ENCODE measurements at regions not wholly inside any gene's neighbourhood (a gene's known extent, or its start where the extent isn't known, plus 50 kb on each side); places are given as distances from the start of the nearest gene placed in this dataset.

- no peaks in the 10 kb centered on the region for H3K4me1 Mint-ChIP-seq
- H3K27me3 ChIP-seq (replicated peaks in 1 of 4; ENCODE audit: control extremely low read depth in 1 of 4, control insufficient read depth in 3 of 4, insufficient read depth in 4 of 4, low read length in 3 of 4): no peaks in the 10 kb centered on the region
- H2AFZ ChIP-seq (ENCODE audit: insufficient read depth, low read depth, low read length, poor library complexity, severe bottlenecking): no peak overlapping the region
- H3K27ac Mint-ChIP-seq: no peak overlapping the region
- H3K9ac ChIP-seq (ENCODE audit: low read length): no peak overlapping the region
- POLR2A ChIA-PET: no interaction called here
- H3K9me3 ChIP-seq (ENCODE audit: control extremely low read depth in 1 of 3, control insufficient read depth in 2 of 3, insufficient read depth in 1 of 3, low read length in 2 of 3): peaks cover 0 to 3% (median 2%) of the 10 kb centered on the region in 3 donors
- no peak for DNase-seq
- CTCF ChIA-PET: no interaction called here
- no peaks in the 10 kb centered on the region for H3K4me1 ChIP-seq (ENCODE audit: control insufficient read depth in 2 of 2, insufficient read depth in 2 of 2, low read length in 2 of 2)
- H3K4me3 ChIP-seq (ENCODE audit: control extremely low read depth in 1 of 5, extremely low read depth in 1 of 5, insufficient read depth in 1 of 5, low read depth in 2 of 5, low read length in 4 of 5): no peak overlapping the region
- H3K36me3 ChIP-seq (replicated peaks in 1 of 2; ENCODE audit: control extremely low read depth in 1 of 2, control insufficient read depth in 1 of 2, extremely low read depth in 1 of 2, insufficient read depth in 2 of 2, low read length in 1 of 2): no peaks in the 10 kb centered on the region
- H4K20me1 ChIP-seq (ENCODE audit: control insufficient read depth, insufficient read depth, low read length, poor library complexity, severe bottlenecking): no peaks in the 10 kb centered on the region
- no peaks in the 10 kb centered on the region for H3K79me2 ChIP-seq (ENCODE audit: control insufficient read depth, insufficient read depth, low read length)
- H3K27ac ChIP-seq (ENCODE audit: low read length in 2 of 2): no peak overlapping the region
- no peak for TF ChIP-seq CTCF (IDR thresholded peaks at IDR 0.05)
- no peak for TF ChIP-seq EZH2 (IDR thresholded peaks at IDR 0.05; ENCODE audit: borderline replicate concordance, insufficient read depth, low read depth, low read length, poor library complexity, severe bottlenecking)
- intact Hi-C loops (cut with micrococcal nuclease): no loop called here
- H3K4me3 Mint-ChIP-seq: no peak overlapping the region
- no peaks in the 10 kb centered on the region for H3K9me3 Mint-ChIP-seq (ENCODE audit: insufficient read depth)
- ATAC-seq (ENCODE audit: low read depth): no peak
- no CpG with 5 or more reads among the region's 1 CpG for WGBS (ENCODE audit: insufficient coverage)
- H3K27me3 Mint-ChIP-seq: no peaks in the 10 kb centered on the region
- H3K4me2 ChIP-seq (replicated peaks; ENCODE audit: low read depth, low read length, poor library complexity, severe bottlenecking): no peak overlapping the region
Observed at GRCh38 chr7:115240242-115240641, 318.3 kb downstream of the MDFIC start.

GRCh38 chr7:115235075-115235474, 313.2 kb downstream of the MDFIC start:
- H3K36me3 ChIP-seq (replicated peaks in 1 of 2; ENCODE audit: control extremely low read depth in 1 of 2, control insufficient read depth in 1 of 2, extremely low read depth in 1 of 2, insufficient read depth in 2 of 2, low read length in 1 of 2): no peaks in the 10 kb centered on the region
- no peak for ATAC-seq (ENCODE audit: low read depth)
- no peak overlapping the region for H3K4me3 Mint-ChIP-seq

More at GRCh38 chr7:115235075-115235474, 313.2 kb downstream of the MDFIC start:
- Histone ChIP-seq H3K27ac (ENCODE audit: low read length in 2 of 2) (no peak overlapping the region), H3K79me2 (ENCODE audit: control insufficient read depth, insufficient read depth, low read length) (no peaks in the 10 kb centered on the region), H4K20me1 (ENCODE audit: control insufficient read depth, insufficient read depth, low read length, poor library complexity, severe bottlenecking) (no peaks in the 10 kb centered on the region), H3K27me3 (replicated peaks in 1 of 4; ENCODE audit: control extremely low read depth in 1 of 4, control insufficient read depth in 3 of 4, insufficient read depth in 4 of 4, low read length in 3 of 4) (no peaks in the 10 kb centered on the region), H3K9ac (ENCODE audit: low read length) (no peak overlapping the region), H3K4me3 (ENCODE audit: control extremely low read depth in 1 of 5, extremely low read depth in 1 of 5, insufficient read depth in 1 of 5, low read depth in 2 of 5, low read length in 4 of 5) (no peak overlapping the region), H3K9me3 (ENCODE audit: control extremely low read depth in 1 of 3, control insufficient read depth in 2 of 3, insufficient read depth in 1 of 3, low read length in 2 of 3) (peaks cover 0 to 2% (median 0%) of the 10 kb centered on the region in 3 donors), H3K4me1 (ENCODE audit: control insufficient read depth in 2 of 2, insufficient read depth in 2 of 2, low read length in 2 of 2) (no peaks in the 10 kb centered on the region), H3K4me2 (replicated peaks; ENCODE audit: low read depth, low read length, poor library complexity, severe bottlenecking) (no peak overlapping the region), H2AFZ (ENCODE audit: insufficient read depth, low read depth, low read length, poor library complexity, severe bottlenecking) (no peak overlapping the region)
- intact Hi-C loops (cut with micrococcal nuclease): no loop called here
- WGBS (ENCODE audit: insufficient coverage): no CpG with 5 or more reads among the region's 2 CpGs
- CTCF ChIA-PET: no interaction called here
- H3K27ac Mint-ChIP-seq: no peak overlapping the region
- no peak for DNase-seq
- no peaks in the 10 kb centered on the region for H3K4me1 Mint-ChIP-seq
- H3K9me3 Mint-ChIP-seq (ENCODE audit: insufficient read depth): no peaks in the 10 kb centered on the region
- TF ChIP-seq CTCF (IDR thresholded peaks at IDR 0.05) (no peak), EZH2 (IDR thresholded peaks at IDR 0.05; ENCODE audit: borderline replicate concordance, insufficient read depth, low read depth, low read length, poor library complexity, severe bottlenecking) (no peak)
- POLR2A ChIA-PET: no interaction called here
- peaks cover 8% of the 10 kb centered on the region for H3K27me3 Mint-ChIP-seq
